ENCODE measurements at regions not wholly inside any gene's neighbourhood (a gene's known extent, or its start where the extent isn't known, plus 50 kb on each side); places are given as distances from the start of the nearest gene placed in this dataset.

- TF ChIP-seq CTCF (IDR thresholded peaks at IDR 0.05), result no peak
- TF ChIP-seq POLR2AphosphoS5 (IDR thresholded peaks at IDR 0.05), result no peak
- no peak for TF ChIP-seq POLR2A (IDR thresholded peaks at IDR 0.05)
Measured at GRCh38 chr1:103953386-103953785, 203.7 kb downstream of the AMY1C start.
